ENCODE measurements at regions not wholly inside any gene's neighbourhood (a gene's known extent, or its start where the extent isn't known, plus 50 kb on each side); places are given as distances from the start of the nearest gene placed in this dataset.
"Not testable (repeated sequence)": the region's sequence is repeated elsewhere in the genome, so short reads cannot be mapped to it uniquely, and the experiment has no call there.

GRCh38 chr17:5757314-5757907, 173.1 kb upstream of the NLRP1 start:
- DNase-seq (ENCODE audit: insufficient read length) (no peak), FAIRE-seq (no peak)
- no peak for TF ChIP-seq TAF1 (IDR thresholded peaks at IDR 0.05; ENCODE audit: borderline replicate concordance, low read depth, low read length)
- TF ChIP-seq POLR2AphosphoS5 (IDR thresholded peaks at IDR 0.05; ENCODE audit: low read depth, low read length): no peak

DNA sequence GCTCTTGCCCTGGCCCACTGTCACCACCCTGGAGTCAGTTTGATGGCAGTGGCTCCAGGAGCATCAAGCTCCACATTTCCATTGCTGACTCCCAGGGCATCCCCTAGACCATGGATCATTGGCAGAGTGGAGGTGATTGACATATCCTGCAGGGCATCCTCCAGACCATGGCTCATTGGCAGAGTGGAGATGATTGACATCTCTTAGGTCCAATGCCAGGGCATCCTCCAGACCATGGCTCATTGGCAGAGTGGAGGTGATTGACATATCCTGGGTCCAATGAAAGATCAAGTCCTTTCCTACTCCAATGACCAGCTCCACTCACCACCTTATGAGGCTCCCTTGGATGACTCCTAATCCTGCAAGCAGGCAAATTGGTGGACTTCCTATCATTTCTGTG, 174.3 kb upstream of the NLRP1 start:
- FAIRE-seq (no peak), DNase-seq (ENCODE audit: insufficient read length) (no peak)
- TF ChIP-seq POLR2AphosphoS5 (IDR thresholded peaks at IDR 0.05; ENCODE audit: low read depth, low read length): no peak
- TF ChIP-seq TAF1 (IDR thresholded peaks at IDR 0.05; ENCODE audit: borderline replicate concordance, low read depth, low read length): no peak
- TF ChIP-seq POLR2A (IDR thresholded peaks at IDR 0.05; ENCODE audit: low read depth, low read length): no peak

GRCh38 chr17:5759501-5759925, 175.2 kb upstream of the NLRP1 start:
- TF ChIP-seq TAF1 (IDR thresholded peaks at IDR 0.05; ENCODE audit: borderline replicate concordance, low read depth, low read length) (no peak), POLR2A (IDR thresholded peaks at IDR 0.05; ENCODE audit: low read depth, low read length) (no peak), POLR2AphosphoS5 (IDR thresholded peaks at IDR 0.05; ENCODE audit: low read depth, low read length) (no peak)
- no peak for DNase-seq (ENCODE audit: insufficient read length)
- no peak for FAIRE-seq

- DNase-seq (ENCODE audit: insufficient read length): no peak
- TF ChIP-seq POLR2A (IDR thresholded peaks at IDR 0.05; ENCODE audit: low read depth, low read length) (no peak), TAF1 (IDR thresholded peaks at IDR 0.05; ENCODE audit: borderline replicate concordance, low read depth, low read length) (no peak), POLR2AphosphoS5 (IDR thresholded peaks at IDR 0.05; ENCODE audit: low read depth, low read length) (no peak)
- FAIRE-seq: no peak
Observed at GRCh38 chr17:5762191-5762590, 177.9 kb upstream of the NLRP1 start.

DNA sequence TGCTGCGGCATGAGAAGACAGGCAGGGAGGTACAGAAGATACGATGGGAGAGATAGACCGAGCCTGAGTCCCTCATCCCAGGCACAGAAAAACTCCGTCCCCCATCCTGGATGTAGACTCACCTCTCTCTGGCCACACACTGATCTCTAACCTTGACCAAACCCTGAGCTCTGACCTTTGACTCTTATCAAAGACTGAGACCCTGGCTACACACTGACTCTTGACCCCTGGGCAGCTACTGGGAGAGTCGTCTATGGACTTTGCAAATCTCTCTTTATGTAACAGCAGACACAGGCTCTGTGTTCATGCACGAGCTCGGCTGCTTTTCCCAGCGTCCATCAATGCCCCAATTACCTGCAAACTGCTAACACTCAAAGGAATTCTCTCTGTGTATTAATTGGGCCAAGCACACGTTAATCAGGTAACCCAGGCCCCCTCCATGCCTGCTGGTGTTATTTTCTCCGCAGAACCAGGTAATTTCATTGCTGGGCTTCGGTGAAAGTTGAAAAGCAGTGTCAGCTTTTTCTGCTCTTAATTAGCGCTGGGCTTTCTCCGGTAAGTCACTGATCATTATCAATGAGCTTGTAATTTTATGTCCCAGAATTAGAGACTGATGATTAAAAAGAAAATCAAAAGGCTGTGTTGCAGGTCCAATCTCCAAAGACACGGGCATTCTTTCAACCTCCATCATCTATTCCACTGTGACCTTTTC, 179.4 kb upstream of the NLRP1 start:
- DNase-seq (ENCODE audit: insufficient read length) (no peak), FAIRE-seq (no peak)
- TF ChIP-seq TAF1 (IDR thresholded peaks at IDR 0.05; ENCODE audit: borderline replicate concordance, low read depth, low read length): no peak
- no peak for TF ChIP-seq POLR2AphosphoS5 (IDR thresholded peaks at IDR 0.05; ENCODE audit: low read depth, low read length)
- TF ChIP-seq POLR2A (IDR thresholded peaks at IDR 0.05; ENCODE audit: low read depth, low read length): no peak

DNA sequence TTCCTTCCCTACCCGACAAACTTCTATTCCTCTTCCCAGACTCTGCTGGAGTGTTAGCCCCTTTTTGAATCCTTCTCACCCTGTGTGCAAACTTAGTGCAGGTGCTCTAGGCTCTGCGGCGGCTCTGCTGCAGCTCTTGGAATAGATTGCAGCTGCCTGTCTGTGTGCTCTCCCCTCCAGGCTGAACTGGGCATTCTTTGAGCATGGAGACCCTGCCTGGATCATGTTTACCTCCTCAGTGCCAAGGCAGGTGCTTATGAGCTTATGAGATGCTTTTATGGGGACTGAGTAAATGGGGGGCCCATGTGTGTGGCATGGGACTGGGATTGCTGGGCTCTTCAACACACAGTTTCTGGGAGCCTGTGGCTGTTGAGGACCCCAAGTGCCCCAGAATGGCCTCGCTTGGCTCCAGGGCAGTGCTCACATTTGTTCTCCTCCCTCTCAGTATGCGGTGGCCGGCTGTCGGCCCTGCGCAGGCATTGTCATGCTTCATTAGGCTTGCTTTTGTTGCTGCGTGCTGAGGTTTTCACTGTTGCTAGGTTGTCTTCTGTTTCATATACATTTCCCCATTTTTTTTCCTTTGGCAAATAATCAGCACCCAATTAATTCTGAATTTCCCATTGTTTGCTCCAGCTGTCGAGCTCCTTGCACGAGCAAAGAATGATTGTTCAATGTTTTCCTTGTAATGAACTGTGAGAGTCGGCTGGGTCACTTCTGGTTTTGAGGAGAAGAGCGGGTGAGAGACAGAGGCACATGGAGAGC, 185.5 kb upstream of the NLRP1 start:
- TF ChIP-seq POLR2A (IDR thresholded peaks at IDR 0.05; ENCODE audit: low read depth, low read length) (no peak), POLR2AphosphoS5 (IDR thresholded peaks at IDR 0.05; ENCODE audit: low read depth, low read length) (no peak), TAF1 (IDR thresholded peaks at IDR 0.05; ENCODE audit: borderline replicate concordance, low read depth, low read length) (no peak)
- no peak for DNase-seq (ENCODE audit: insufficient read length)
- no peak for FAIRE-seq

DNA sequence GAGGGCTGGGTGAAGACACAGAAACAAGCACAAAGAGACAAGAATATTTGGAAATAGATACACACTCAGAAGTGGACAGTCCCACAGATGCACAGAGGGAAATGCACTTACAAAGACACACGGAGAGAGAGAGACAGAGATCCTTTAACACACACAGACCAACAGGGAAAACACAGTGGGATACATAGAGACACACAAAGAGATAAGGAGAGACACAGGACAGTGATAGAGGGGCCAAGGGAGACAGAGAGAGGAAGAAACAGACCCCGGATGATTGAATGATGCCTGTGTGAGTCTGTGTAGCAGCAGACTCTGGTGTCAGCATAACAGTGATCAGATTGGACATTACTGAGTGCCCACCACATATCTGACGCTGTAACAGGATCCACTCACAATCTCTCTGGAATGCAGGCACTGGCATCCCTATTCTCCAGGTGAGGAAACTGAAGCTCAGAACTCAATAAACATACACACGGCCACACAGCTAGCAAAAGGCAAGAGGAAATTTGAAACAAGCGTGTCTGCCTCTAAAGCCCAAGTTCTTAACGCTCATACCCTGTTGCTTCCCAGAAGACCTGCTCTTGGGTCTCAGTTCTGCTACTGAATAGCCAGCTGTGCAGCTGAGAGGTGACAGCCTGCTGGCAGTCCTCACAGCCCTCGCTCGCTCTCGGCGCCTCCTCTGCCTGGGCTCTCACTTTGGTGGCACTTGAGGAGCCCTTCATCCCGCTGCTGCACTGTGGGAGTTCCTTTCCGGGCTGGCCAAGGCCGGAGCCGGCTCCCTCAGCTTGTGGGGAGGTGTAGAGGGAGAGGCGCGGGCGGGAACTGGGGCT, 186.3 kb upstream of the NLRP1 start:
- DNase-seq (ENCODE audit: insufficient read length) (no peak), FAIRE-seq (no peak)

GRCh38 chr17:5771271-5771577, 186.9 kb upstream of the NLRP1 start:
- FAIRE-seq: not testable (repeated sequence)

More for the DNA sequence above, 186.3 kb upstream of the NLRP1 start:
- TF ChIP-seq TAF1 (IDR thresholded peaks at IDR 0.05; ENCODE audit: borderline replicate concordance, low read depth, low read length): no peak
- no peak for TF ChIP-seq POLR2AphosphoS5 (IDR thresholded peaks at IDR 0.05; ENCODE audit: low read depth, low read length)
- no peak for TF ChIP-seq POLR2A (IDR thresholded peaks at IDR 0.05; ENCODE audit: low read depth, low read length)

DNA sequence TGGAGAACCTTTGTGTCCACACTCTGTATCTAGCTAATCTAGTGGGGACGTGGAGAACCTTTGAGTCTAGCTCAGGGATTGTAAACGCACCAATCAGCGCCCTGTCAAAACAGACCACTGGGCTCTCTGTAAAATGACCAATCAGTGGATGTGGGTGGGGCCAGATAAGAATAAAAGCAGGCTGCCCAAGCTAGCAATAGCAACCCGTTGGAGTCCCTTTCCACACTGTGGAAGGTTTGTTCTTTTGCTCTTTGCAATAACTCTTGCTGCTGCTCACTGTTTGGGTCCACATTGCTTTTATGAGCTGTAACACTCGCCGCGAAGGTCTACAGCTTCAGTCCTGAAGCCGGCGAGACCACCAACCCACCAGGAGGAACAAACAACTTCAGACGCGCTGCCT, 187.7 kb upstream of the NLRP1 start:
- DNase-seq (ENCODE audit: insufficient read length); FAIRE-seq: not testable (repeated sequence)

More at GRCh38 chr17:5771271-5771577, 186.9 kb upstream of the NLRP1 start:
- not testable (repeated sequence) for DNase-seq (ENCODE audit: insufficient read length)

DNA sequence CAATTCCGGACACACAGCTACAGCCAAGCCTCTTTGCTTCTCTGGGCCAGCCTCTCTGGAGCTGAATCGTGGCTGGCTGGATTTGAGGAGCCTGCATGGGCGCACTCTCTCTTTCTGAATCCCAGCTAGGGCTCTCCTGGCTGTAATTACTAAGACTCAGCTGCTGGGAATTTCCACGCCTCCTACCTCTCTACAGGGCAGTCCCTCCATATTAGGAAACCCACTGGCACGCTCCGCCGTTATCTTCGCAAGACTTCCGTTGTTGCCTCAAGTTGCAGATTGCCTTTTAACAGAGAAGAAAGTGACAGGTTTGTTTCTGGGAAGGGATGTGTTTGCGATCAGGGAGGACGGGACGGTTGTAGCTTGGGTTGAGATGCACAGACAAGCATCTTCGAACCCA, 188.4 kb upstream of the NLRP1 start:
- DNase-seq (ENCODE audit: insufficient read length): no peak
- no peak for TF ChIP-seq POLR2AphosphoS5 (IDR thresholded peaks at IDR 0.05; ENCODE audit: low read depth, low read length)
- TF ChIP-seq TAF1 (IDR thresholded peaks at IDR 0.05; ENCODE audit: borderline replicate concordance, low read depth, low read length): no peak
- TF ChIP-seq POLR2A (IDR thresholded peaks at IDR 0.05; ENCODE audit: low read depth, low read length): no peak
- FAIRE-seq: no peak

DNA sequence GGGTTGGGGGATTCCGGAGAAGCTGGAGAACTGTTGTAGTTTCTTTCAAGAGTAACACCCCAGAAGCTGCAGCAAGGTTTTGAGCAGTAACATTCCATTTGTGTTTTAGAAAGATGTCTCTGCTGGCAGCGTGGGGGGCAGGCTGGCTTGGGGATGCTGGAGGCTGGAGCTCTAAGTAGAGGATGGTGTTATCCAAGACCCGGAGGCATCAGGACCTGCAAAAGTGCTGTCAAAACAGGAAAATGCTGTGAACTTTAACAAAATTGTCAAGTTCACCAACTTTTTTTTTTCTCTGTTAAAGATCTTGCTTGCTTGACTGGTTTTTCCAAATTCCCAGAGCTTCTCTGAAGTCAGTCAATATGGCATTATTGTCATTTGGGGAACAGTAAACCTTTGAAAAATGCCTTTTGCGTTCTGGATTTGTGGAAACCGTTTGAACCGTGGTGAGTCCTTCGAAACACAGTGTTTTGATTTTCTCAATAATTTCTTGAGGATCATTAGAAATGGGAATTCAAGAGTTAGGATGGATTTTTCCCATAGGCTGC, 189.6 kb upstream of the NLRP1 start:
- no peak for DNase-seq (ENCODE audit: insufficient read length)
- TF ChIP-seq TAF1 (IDR thresholded peaks at IDR 0.05; ENCODE audit: borderline replicate concordance, low read depth, low read length) (no peak), POLR2AphosphoS5 (IDR thresholded peaks at IDR 0.05; ENCODE audit: low read depth, low read length) (no peak), POLR2A (IDR thresholded peaks at IDR 0.05; ENCODE audit: low read depth, low read length) (no peak)
- no peak for FAIRE-seq

Measured in GM12892 (cell line).